KBM-7 (cell line): ENCODE measurements at regions not wholly inside any gene's neighbourhood (a gene's known extent, or its start where the extent isn't known, plus 50 kb on each side); places are given as distances from the start of the nearest gene placed in this dataset.
"Not testable (repeated sequence)": the region's sequence is repeated elsewhere in the genome, so short reads cannot be mapped to it uniquely, and the experiment has no call there.

Experiments
- DNase-seq: peaks from one replicate; pipeline ENCODE4 v3.0.0-alpha.2; 2015
- in situ Hi-C: fragments of 300-500 bp; cut with MboI; formaldehyde crosslinking; loops from 2 replicates; pipeline ENCODE4 v1.14.3; 2020; ENCODE audit warnings: low sequenced_read_pairs, low pct_unique_long_range_greater_than_20kb, mixed read lengths

DNA sequence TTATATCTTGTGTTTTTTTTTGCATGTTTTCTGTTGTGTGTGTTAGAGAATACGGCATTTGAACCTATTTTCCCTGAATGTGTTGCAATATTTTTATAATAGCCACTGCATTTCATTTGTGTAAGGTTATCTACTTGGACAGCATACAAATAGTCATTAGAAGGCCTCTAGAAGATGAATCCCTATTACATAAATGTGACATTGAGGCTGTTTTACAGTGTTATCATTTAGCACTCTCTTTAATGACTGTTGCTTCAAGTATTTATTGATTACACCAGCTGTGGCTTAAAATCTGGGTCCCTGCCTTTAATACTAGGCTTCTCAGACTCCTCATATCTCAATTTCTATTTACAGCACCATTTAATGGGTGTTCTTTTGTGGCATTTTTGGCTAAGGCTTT lies 465.8 kb downstream of the FRK start:
- DNase-seq, result no peak
- in situ Hi-C loops, result no loop called here

DNA sequence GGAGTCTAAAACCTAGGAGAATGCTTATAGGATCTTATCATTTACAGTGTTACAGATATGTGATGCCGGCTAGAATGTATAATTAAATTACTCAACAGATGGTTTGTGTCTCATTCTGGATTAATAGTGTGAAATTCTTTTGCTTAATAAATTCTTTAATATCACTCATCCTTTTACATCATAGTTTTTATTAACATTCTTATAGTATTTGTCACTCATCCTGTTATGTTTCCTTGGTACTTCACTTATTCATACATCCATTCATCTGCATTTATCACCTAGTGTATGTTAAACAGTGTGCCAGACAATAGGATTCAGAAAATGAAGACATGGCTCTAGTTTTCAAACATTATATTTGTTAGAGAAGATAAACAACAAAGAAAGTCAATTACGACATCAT lies 468.7 kb downstream of the FRK start:
- no peak for DNase-seq
- in situ Hi-C loops, result no loop called here

- in situ Hi-C loops, result not testable (repeated sequence)
These were observed 471.6 kb downstream of the FRK start for GRCh38 chr6:115589072-115589471.

DNA sequence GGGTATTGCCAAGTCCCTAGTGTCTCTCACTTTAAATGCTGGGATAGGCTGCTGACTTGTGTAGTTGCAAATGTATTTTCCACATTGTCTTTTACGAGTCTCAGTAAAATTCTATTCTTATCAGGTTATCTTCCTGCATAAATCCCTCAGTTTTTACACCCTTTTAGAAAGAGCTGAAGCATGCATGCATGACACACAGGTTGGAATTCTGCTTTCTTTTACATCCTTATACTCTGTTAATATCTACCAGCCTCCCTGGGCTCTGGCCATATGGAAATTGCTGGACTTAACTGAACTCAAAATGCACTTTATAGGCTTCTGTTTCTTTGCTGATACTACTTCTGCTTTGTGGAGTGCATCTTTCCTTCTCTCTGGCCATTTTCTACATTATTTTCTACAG lies 477.4 kb downstream of the FRK start:
- in situ Hi-C loops, result no loop called here
- no peak for DNase-seq

More at GRCh38 chr6:115589072-115589471, 471.6 kb downstream of the FRK start:
- not testable (repeated sequence) for DNase-seq

DNA sequence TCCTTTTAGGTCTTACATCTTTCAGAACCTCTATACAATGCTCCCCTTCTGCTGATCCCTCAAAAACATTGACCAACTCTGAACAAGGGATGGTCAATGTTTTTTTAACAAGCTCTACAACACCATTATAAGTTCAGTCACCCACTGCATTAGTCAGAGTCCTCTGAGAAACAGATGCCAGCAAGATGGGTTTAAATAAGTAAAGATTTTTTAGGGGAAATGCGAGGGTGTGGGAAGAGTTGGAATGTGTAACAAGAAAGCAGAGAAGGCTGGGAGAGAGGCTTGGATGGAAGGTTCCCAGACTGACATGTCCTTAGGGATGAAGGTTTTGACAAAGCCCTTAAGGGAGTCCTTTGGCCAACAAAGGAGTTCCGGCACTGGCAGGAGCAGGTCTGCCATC lies 478.3 kb downstream of the FRK start:
- no peak for DNase-seq
- in situ Hi-C loops, result no loop called here

DNA sequence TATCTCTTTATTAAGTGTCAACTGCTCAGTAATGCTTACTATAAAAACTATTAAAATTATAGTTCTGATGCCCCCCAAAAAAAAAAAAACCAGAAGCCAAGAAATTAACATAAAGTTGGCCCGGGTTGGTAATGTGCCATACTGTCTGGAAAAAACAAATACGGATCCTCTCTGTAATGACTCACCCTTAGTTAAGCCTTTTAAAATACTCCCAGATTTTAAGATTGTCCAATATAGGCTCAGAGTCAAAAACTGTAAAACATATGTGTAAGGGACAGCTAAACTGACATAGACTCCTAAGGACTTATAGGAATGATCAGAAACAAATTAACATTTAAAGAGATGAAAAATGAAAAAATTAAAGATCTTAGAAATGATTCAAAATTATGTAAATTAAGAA lies 481.1 kb downstream of the FRK start:
- DNase-seq, in situ Hi-C loops: not testable (repeated sequence)

DNA sequence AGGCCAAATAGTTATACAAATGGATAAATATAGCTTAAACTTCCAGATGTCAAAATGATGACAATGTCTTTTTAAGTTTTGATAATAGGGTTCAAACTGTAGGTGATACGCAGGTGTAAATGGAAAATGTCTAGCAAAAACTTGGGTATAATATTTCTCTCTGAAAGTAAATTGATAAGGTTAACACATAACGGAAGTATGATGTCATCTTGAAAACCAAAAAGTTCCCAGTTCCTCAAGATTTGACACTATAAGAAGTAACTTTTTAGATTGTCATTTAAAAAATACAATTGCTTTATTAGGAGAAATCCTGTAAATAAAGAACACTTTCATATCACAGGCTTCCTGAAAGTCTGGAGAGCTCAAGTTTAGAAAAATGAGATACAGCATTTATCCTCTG lies 483.4 kb downstream of the FRK start:
- no peak for DNase-seq
- in situ Hi-C loops, result no loop called here

DNA sequence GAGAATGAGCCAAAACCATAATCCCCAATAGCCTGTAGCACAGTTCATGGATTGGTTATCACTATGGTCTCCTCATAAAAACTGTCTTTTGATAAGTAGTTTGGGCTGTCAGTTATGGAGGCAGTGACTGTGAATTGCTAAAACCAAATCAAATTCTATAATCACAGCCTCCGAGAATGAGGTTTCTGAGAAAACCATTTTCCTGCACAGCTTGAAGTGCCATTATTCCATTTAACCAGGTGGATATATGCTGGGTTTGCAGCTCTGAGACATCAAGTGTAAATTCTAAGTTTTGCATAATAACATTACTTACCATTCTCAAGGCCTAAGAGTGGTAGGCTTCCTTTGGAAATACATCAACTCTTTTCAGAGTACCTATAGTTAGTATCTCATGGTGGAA lies 485.4 kb downstream of the FRK start:
- in situ Hi-C loops, result no loop called here
- no peak for DNase-seq

DNA sequence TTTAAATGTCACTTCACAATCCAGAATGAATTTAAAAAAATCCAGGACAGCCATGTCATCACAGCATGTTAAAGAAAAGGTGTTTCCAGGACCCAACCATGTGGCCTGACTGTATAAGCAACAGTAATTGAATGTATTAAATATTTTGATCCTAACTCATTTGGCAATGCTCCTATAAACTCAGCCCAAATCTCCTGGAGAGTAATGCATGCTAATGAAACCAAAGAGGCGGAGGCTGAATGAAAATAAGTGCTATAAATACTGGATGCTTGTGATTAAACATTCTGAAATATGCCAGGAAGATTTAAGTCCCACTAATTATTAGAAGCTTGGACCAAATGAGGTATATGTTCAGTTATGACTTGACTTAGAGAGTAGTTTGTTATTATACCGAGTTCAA lies 486.8 kb downstream of the FRK start:
- in situ Hi-C loops, result no loop called here

GRCh38 chr6:115570331-115570730 lies 490.4 kb downstream of the FRK start:
- in situ Hi-C loops, result no loop called here
- no peak for DNase-seq

More for the DNA sequence above, 486.8 kb downstream of the FRK start:
- DNase-seq, result no peak

DNA sequence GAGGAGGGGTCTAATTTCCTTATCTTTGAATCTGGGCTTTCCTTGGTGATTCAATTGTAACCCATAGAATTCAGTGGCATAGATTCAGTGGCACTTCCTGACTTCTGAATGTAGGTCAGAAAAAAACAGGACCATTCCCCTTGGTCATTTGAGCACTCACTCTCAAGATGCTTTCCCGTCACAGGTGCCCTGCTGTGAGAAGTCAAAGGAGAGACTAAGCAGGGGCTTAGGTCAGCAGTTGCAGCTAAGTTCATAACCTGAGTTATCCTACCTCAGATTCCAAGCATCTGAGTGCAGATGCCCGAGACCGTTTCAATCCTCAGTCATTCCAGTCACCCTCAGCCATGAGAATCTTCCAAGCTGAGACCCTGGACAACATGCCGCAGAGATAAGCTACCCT lies 506.6 kb downstream of the FRK start:
- in situ Hi-C loops, result no loop called here
- DNase-seq, result no peak

GRCh38 chr6:115551527-115551926 lies 509.2 kb downstream of the FRK start:
- in situ Hi-C loops, result no loop called here
- no peak for DNase-seq

- in situ Hi-C loops, result no loop called here
- DNase-seq, result no peak
These were observed 515.1 kb downstream of the FRK start for GRCh38 chr6:115545672-115545986.

- DNase-seq, result no peak
- in situ Hi-C loops, result no loop called here
These were observed 515.7 kb downstream of the FRK start for GRCh38 chr6:115544765-115545671.

- DNase-seq, result no peak
- in situ Hi-C loops, result no loop called here
These were observed 520.4 kb downstream of the FRK start for GRCh38 chr6:115540077-115540869.

DNA sequence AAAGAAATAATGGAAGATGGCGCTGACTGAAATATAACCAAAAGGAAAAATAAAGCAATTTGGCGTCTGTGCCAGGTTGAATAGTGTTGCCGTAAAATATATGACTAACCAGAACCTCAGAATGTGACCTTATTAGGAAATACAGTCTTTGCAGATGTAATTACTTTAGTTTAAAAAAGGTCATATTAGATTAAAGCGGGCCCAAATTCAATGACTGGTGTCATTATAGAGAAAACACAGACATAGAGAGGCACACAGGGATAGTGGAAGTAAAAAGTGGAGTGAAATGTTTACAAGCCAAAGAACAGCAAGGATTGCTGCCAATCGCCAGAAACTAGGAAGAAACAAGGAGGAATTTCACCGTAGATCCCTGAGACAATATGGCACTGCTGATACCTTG lies 521.2 kb downstream of the FRK start:
- no peak for DNase-seq
- in situ Hi-C loops, result no loop called here

GRCh38 chr6:115524821-115525220 lies 535.9 kb downstream of the FRK start:
- DNase-seq, result no peak
- in situ Hi-C loops, result no loop called here

GRCh38 chr6:115521747-115522146 lies 538.9 kb downstream of the FRK start:
- in situ Hi-C loops, DNase-seq: not testable (repeated sequence)

DNA sequence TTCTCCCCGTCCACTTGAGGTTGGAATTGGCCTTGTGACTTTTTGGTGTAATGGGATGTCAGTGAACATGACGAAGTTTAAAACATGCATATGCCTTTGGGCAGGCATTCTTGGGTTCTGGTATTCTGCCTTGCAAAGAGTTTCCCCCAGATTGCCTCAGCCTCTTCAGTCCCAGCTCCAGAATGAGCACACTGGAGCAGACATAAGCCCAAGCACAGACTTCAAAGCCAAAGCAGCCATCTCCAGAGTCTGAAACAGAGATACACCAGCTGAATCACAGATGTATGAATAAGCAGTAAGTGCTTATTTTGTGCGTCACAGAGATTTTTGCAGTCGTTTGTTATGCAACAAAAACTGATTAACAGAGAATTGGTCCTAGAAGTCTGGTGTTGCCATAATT lies 546.0 kb downstream of the FRK start:
- in situ Hi-C loops, result no loop called here

DNA sequence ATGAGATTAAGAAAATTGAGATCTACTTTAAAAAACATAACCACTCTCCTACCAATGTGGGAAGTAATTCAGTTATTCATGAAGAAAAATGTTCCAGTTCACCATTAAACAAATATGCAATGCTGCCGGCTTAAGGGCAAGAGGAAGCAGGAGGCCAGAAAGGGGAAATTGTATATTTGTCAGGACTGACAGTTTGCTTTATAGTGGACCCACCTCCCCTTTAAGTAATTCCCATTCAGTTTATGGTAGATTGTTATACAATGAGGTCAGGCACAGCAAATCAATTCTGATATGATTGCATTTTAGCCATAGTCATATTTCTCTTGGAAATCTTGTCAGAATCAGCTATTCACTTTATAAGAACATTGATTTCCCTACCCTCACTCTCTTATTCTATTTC lies 547.8 kb downstream of the FRK start:
- peak; percentile 5 for DNase-seq
- in situ Hi-C loops, result no loop called here

More for the DNA sequence above, 546.0 kb downstream of the FRK start:
- DNase-seq, result no peak
